T-cell (primary cell): ENCODE measurements at regions not wholly inside any gene's neighbourhood (a gene's known extent, or its start where the extent isn't known, plus 50 kb on each side); places are given as distances from the start of the nearest gene placed in this dataset.

Experiments used
- ATAC-seq, 4 experiments: fragments of 200-7000 bp in 3 of 4; fragments of 150-1000 bp in 1 of 4; cut with Tn5 transposase; replicated peaks in 1 of 4; 1 replicate in 3 of 4; 2 replicates in 1 of 4; pipeline ENCODE4 v1.10.0; 2021; ENCODE audit warnings: moderate library complexity in 3 of 4, mild to moderate bottlenecking in 2 of 4, moderate number of reproducible peaks in 1 of 4
- CTCF ChIA-PET, 2 donors: fragments of 300-600 bp; sonication (Branson Sonifier 250); formaldehyde crosslinking; loops; one replicate each; lab custom pipeline; 2022; ENCODE audit warnings: antibody characterized with exemption in 2 of 2; lab: Charles Lee
- POLR2A ChIA-PET, 2 donors: fragments of 300-600 bp; sonication (Branson Sonifier 250); formaldehyde crosslinking; loops; one replicate each; lab custom pipeline; 2022; ENCODE audit warnings: antibody characterized with exemption in 2 of 2; lab: Charles Lee
- DNase-seq, 35 experiments: peaks; one replicate each; pipeline versions ENCODE4 v3.0.0 to v3.0.0-alpha.2; 2013 to 2023
- H3K27ac ChIP-seq: one replicate; pipeline ENCODE4 v1.5.1; 2013; ENCODE audit warnings: low read length
- H3K27me3 ChIP-seq, 2 experiments: replicated peaks in 1 of 2; 1 replicate in 1 of 2; 2 replicates in 1 of 2; pipeline versions ENCODE4 v1.6.1 to v1.7.0; 2013; ENCODE audit warnings: low read length in 1 of 2, mixed read lengths in 1 of 2; ENCODE audit not compliant: control insufficient read depth in 2 of 2, insufficient read depth in 2 of 2; ENCODE audit errors: extremely low read depth in 1 of 2
- H3K36me3 ChIP-seq, 2 donors: 1 replicate in 1 of 2; 2 replicates in 1 of 2; pipeline versions ENCODE4 v1.6.1 to v1.7.0; 2013; ENCODE audit warnings: low read length in 1 of 2; ENCODE audit not compliant: control insufficient read depth in 2 of 2, insufficient read depth in 1 of 2; ENCODE audit errors: extremely low read depth in 1 of 2
- H3K4me1 ChIP-seq, 2 experiments: 1 replicate in 1 of 2; 2 replicates in 1 of 2; pipeline versions ENCODE4 v1.6.1 to v1.7.0; 2013; ENCODE audit warnings: low read length in 2 of 2, mixed read lengths in 1 of 2; ENCODE audit not compliant: insufficient read depth in 2 of 2, control insufficient read depth in 1 of 2; ENCODE audit errors: extremely low read depth in 1 of 2
- H3K4me3 ChIP-seq, 2 donors: 1 replicate in 1 of 2; 2 replicates in 1 of 2; pipeline versions ENCODE4 v1.5.1 to v1.7.0; 2013; ENCODE audit warnings: mild to moderate bottlenecking in 2 of 2, low read length in 1 of 2, moderate library complexity in 1 of 2; ENCODE audit not compliant: control insufficient read depth in 1 of 2; ENCODE audit errors: extremely low read depth in 1 of 2
- H3K9me3 ChIP-seq: 2 replicates; pipeline ENCODE4 v1.7.0; 2013
- H3K27ac Mint-ChIP-seq, 2 donors: one replicate each; pipeline ENCODE4 v1.8.0; 2020 to 2021; ENCODE audit warnings: mild to moderate bottlenecking in 2 of 2, mixed read lengths in 2 of 2
- H3K27me3 Mint-ChIP-seq, 2 donors: one replicate each; pipeline ENCODE4 v1.8.0; 2021 to 2022; ENCODE audit warnings: mixed read lengths in 2 of 2
- H3K36me3 Mint-ChIP-seq: one replicate; pipeline ENCODE4 v1.8.0; 2021; ENCODE audit warnings: mixed read lengths
- H3K4me1 Mint-ChIP-seq, 3 donors: one replicate each; pipeline ENCODE4 v1.8.0; 2020 to 2022; ENCODE audit warnings: mixed read lengths in 3 of 3, mild to moderate bottlenecking in 1 of 3
- H3K4me3 Mint-ChIP-seq, 3 donors: one replicate each; pipeline ENCODE4 v1.8.0; 2020 to 2022; ENCODE audit warnings: mild to moderate bottlenecking in 3 of 3, mixed read lengths in 3 of 3, moderate library complexity in 3 of 3
- H3K9me3 Mint-ChIP-seq, 3 donors: one replicate each; pipeline ENCODE4 v1.8.0; 2020 to 2022; ENCODE audit warnings: mixed read lengths in 3 of 3
- WGBS: methylation state at CpG from one replicate; pipeline ENCODE4 v1.1.5; 2013; ENCODE audit warnings: missing lambda C conversion rate; ENCODE audit not compliant: insufficient coverage; 5-methylcytosine and 5-hydroxymethylcytosine counted together

- Histone ChIP-seq H3K4me1 (no peaks in the 10 kb centered on the region), H3K27ac (no peak overlapping the region), H3K9me3 (no peaks in the 10 kb centered on the region), H3K4me3 (no peak overlapping the region), H3K27me3 (peaks cover 0 to 4% of the 10 kb centered on the region in 2 experiments), H3K36me3 (no peaks in the 10 kb centered on the region)
- H3K27ac Mint-ChIP-seq = no peak overlapping the region
- peaks cover 14 to 26% of the 10 kb centered on the region in 2 donors for H3K27me3 Mint-ChIP-seq
- H3K4me1 Mint-ChIP-seq = no peaks in the 10 kb centered on the region
- ATAC-seq (no peak), DNase-seq (no peak)
- no peaks in the 10 kb centered on the region for H3K9me3 Mint-ChIP-seq
- no peak overlapping the region for H3K4me3 Mint-ChIP-seq
- CTCF ChIA-PET = no interaction called here
- POLR2A ChIA-PET = no interaction called here
- H3K36me3 Mint-ChIP-seq = no peaks in the 10 kb centered on the region
- 60% methylated on average over 1 of the region's 6 CpGs for WGBS
These were observed 88.0 kb upstream of the DBX1 start for GRCh38 chr11:20248121-20248772.

- Mint-ChIP-seq H3K27me3 (peaks cover 16 to 29% of the 10 kb centered on the region in 2 donors), H3K9me3 (no peaks in the 10 kb centered on the region), H3K4me3 (no peak overlapping the region), H3K27ac (no peak overlapping the region), H3K36me3 (no peaks in the 10 kb centered on the region), H3K4me1 (no peaks in the 10 kb centered on the region)
- DNase-seq (no peak), ATAC-seq (no peak)
- no peaks in the 10 kb centered on the region for H3K36me3 ChIP-seq
- peaks cover 0 to 4% of the 10 kb centered on the region in 2 experiments for H3K27me3 ChIP-seq
- H3K4me3 ChIP-seq = no peak overlapping the region
- no peaks in the 10 kb centered on the region for H3K9me3 ChIP-seq
- WGBS = 100% methylated on average over 2 of the region's 9 CpGs
- H3K27ac ChIP-seq = no peak overlapping the region
- H3K4me1 ChIP-seq = no peaks in the 10 kb centered on the region
- ChIA-PET CTCF (no interaction called here), POLR2A (no interaction called here)
These were observed 87.3 kb upstream of the DBX1 start for GRCh38 chr11:20247591-20248007.

GRCh38 chr11:20243974-20244373, 83.7 kb upstream of the DBX1 start:
- WGBS = 83% methylated on average over 1 of the region's 3 CpGs
- Histone ChIP-seq H3K27ac (no peak overlapping the region), H3K36me3 (no peaks in the 10 kb centered on the region), H3K4me1 (no peaks in the 10 kb centered on the region), H3K9me3 (no peaks in the 10 kb centered on the region), H3K4me3 (no peak overlapping the region), H3K27me3 (peaks cover 0 to 5% of the 10 kb centered on the region in 2 experiments)
- Mint-ChIP-seq H3K36me3 (no peaks in the 10 kb centered on the region), H3K27ac (no peak overlapping the region), H3K9me3 (peaks cover 0 to 9% (median 6%) of the 10 kb centered on the region in 3 donors), H3K4me3 (no peak overlapping the region), H3K27me3 (peaks cover 19 to 26% of the 10 kb centered on the region in 2 donors), H3K4me1 (no peaks in the 10 kb centered on the region)
- CTCF ChIA-PET = no interaction called here
- ATAC-seq (no peak), DNase-seq (no peak)
- POLR2A ChIA-PET = no interaction called here

- Histone ChIP-seq H3K4me3 (no peak overlapping the region), H3K27ac (no peak overlapping the region), H3K27me3 (peaks cover 0 to 12% of the 10 kb centered on the region in 2 experiments), H3K36me3 (no peaks in the 10 kb centered on the region), H3K9me3 (no peaks in the 10 kb centered on the region), H3K4me1 (no peaks in the 10 kb centered on the region)
- CTCF ChIA-PET = no interaction called here
- Mint-ChIP-seq H3K27me3 (peaks cover 22 to 24% of the 10 kb centered on the region in 2 donors), H3K4me3 (no peak overlapping the region), H3K27ac (no peak overlapping the region), H3K4me1 (no peaks in the 10 kb centered on the region), H3K9me3 (peaks cover 7 to 23% (median 10%) of the 10 kb centered on the region in 3 donors), H3K36me3 (no peaks in the 10 kb centered on the region)
- no peak for DNase-seq
- no peak for ATAC-seq
- WGBS = 74% methylated on average over 2 of the region's 2 CpGs
- POLR2A ChIA-PET = no interaction called here
These were observed 78.4 kb upstream of the DBX1 start for GRCh38 chr11:20238712-20239111.

- peaks cover 18 to 22% of the 10 kb centered on the region in 2 donors for H3K27me3 Mint-ChIP-seq
- no peak for ATAC-seq
- no peak overlapping the region for H3K4me3 Mint-ChIP-seq
- Histone ChIP-seq H3K4me1 (no peaks in the 10 kb centered on the region), H3K27me3 (peaks cover 0 to 12% of the 10 kb centered on the region in 2 experiments), H3K4me3 (no peak overlapping the region), H3K27ac (no peak overlapping the region), H3K36me3 (no peaks in the 10 kb centered on the region), H3K9me3 (no peaks in the 10 kb centered on the region)
- peaks cover 10 to 25% (median 11%) of the 10 kb centered on the region in 3 donors for H3K9me3 Mint-ChIP-seq
- no peak overlapping the region for H3K27ac Mint-ChIP-seq
- DNase-seq = no peak
- ChIA-PET POLR2A (no interaction called here), CTCF (no interaction called here)
- H3K36me3 Mint-ChIP-seq = no peaks in the 10 kb centered on the region
- H3K4me1 Mint-ChIP-seq = no peaks in the 10 kb centered on the region
These were observed 74.9 kb upstream of the DBX1 start for GRCh38 chr11:20235164-20235563.

GRCh38 chr11:20227631-20228030, 67.4 kb upstream of the DBX1 start:
- CTCF ChIA-PET = no interaction called here
- POLR2A ChIA-PET = no interaction called here

GRCh38 chr11:20226933-20227332, 66.7 kb upstream of the DBX1 start:
- Histone ChIP-seq H3K9me3 (no peaks in the 10 kb centered on the region), H3K4me1 (no peaks in the 10 kb centered on the region), H3K4me3 (no peak overlapping the region), H3K27ac (no peak overlapping the region), H3K36me3 (no peaks in the 10 kb centered on the region), H3K27me3 (no peaks in the 10 kb centered on the region)
- no peak overlapping the region for H3K27ac Mint-ChIP-seq
- DNase-seq (no peak), ATAC-seq (no peak)
- H3K4me1 Mint-ChIP-seq = no peaks in the 10 kb centered on the region
- peaks cover 7 to 28% (median 14%) of the 10 kb centered on the region in 3 donors for H3K9me3 Mint-ChIP-seq
- ChIA-PET POLR2A (no interaction called here), CTCF (no interaction called here)
- H3K36me3 Mint-ChIP-seq = no peaks in the 10 kb centered on the region
- H3K27me3 Mint-ChIP-seq = peaks cover 4 to 21% of the 10 kb centered on the region in 2 donors
- no peak overlapping the region for H3K4me3 Mint-ChIP-seq

More at GRCh38 chr11:20227631-20228030, 67.4 kb upstream of the DBX1 start:
- H3K9me3 Mint-ChIP-seq = peaks cover 7 to 31% (median 14%) of the 10 kb centered on the region in 3 donors
- DNase-seq (no peak), ATAC-seq (no peak)
- Histone ChIP-seq H3K9me3 (no peaks in the 10 kb centered on the region), H3K36me3 (no peaks in the 10 kb centered on the region), H3K27ac (no peak overlapping the region), H3K27me3 (no peaks in the 10 kb centered on the region), H3K4me1 (no peaks in the 10 kb centered on the region), H3K4me3 (no peak overlapping the region)
- no peak overlapping the region for H3K27ac Mint-ChIP-seq
- WGBS = no CpG with 5 or more reads among the region's 1 CpG
- peaks cover 4 to 24% of the 10 kb centered on the region in 2 donors for H3K27me3 Mint-ChIP-seq
- no peak overlapping the region for H3K4me3 Mint-ChIP-seq
- H3K4me1 Mint-ChIP-seq = no peaks in the 10 kb centered on the region
- no peaks in the 10 kb centered on the region for H3K36me3 Mint-ChIP-seq
